ENCODE measurements at regions not wholly inside any gene's neighbourhood (a gene's known extent, or its start where the extent isn't known, plus 50 kb on each side); places are given as distances from the start of the nearest gene placed in this dataset.

GRCh38 chr7:35384761-35385700, 131.1 kb upstream of the TBX20 start:
- no peak for DNase-seq

GRCh38 chr7:35380739-35381224, 126.9 kb upstream of the TBX20 start:
- DNase-seq, result no peak

GRCh38 chr7:35379481-35379880, 125.6 kb upstream of the TBX20 start:
- no peak for DNase-seq

- DNase-seq, result no peak
Observed at GRCh38 chr7:35375516-35375915, 121.6 kb upstream of the TBX20 start.

GRCh38 chr7:35374858-35375257, 121.0 kb upstream of the TBX20 start:
- no peak for DNase-seq

GRCh38 chr7:35371221-35371620, 117.3 kb upstream of the TBX20 start:
- DNase-seq, result no peak

GRCh38 chr7:35370687-35371086, 116.8 kb upstream of the TBX20 start:
- no peak for DNase-seq

GRCh38 chr7:35366167-35367155, 112.6 kb upstream of the TBX20 start:
- DNase-seq, result no peak

GRCh38 chr7:35365523-35365922, 111.6 kb upstream of the TBX20 start:
- DNase-seq, result no peak

- no peak for DNase-seq
Observed at GRCh38 chr7:35362341-35362740, 108.4 kb upstream of the TBX20 start.

- DNase-seq, result no peak
Observed at GRCh38 chr7:35359423-35359822, 105.5 kb upstream of the TBX20 start.

- DNase-seq, result no peak
Observed at GRCh38 chr7:35356495-35356894, 102.6 kb upstream of the TBX20 start.

GRCh38 chr7:35355911-35356310, 102.0 kb upstream of the TBX20 start:
- DNase-seq, result no peak

GRCh38 chr7:35355199-35355598, 101.3 kb upstream of the TBX20 start:
- no peak for DNase-seq

GRCh38 chr7:35353481-35353880, 99.6 kb upstream of the TBX20 start:
- no peak for DNase-seq

GRCh38 chr7:35351466-35351865, 97.6 kb upstream of the TBX20 start:
- no peak for DNase-seq

GRCh38 chr7:35348611-35349400, 94.9 kb upstream of the TBX20 start:
- no peak for DNase-seq

- DNase-seq, result no peak
Observed at GRCh38 chr7:35342786-35343185, 88.9 kb upstream of the TBX20 start.

- no peak for DNase-seq
Observed at GRCh38 chr7:35339811-35340210, 85.9 kb upstream of the TBX20 start.

- no peak for DNase-seq
Observed at GRCh38 chr7:35336444-35336843, 82.5 kb upstream of the TBX20 start.

- no peak for DNase-seq
Observed at GRCh38 chr7:35334506-35334905, 80.6 kb upstream of the TBX20 start.

- no peak for DNase-seq
Observed at GRCh38 chr7:35333265-35333664, 79.4 kb upstream of the TBX20 start.

Measured in T-helper 1 cell (primary cell).